Muscle layer of duodenum (tissue), 2 donors: ENCODE measurements at regions not wholly inside any gene's neighbourhood (a gene's known extent, or its start where the extent isn't known, plus 50 kb on each side); places are given as distances from the start of the nearest gene placed in this dataset.
"Not testable (repeated sequence)": the region's sequence is repeated elsewhere in the genome, so short reads cannot be mapped to it uniquely, and the experiment has no call there.

Source experiments
- H3K27ac ChIP-seq: one replicate; pipeline ENCODE4 v1.7.0; 2013; ENCODE audit warnings: mild to moderate bottlenecking, low read length
- H3K27me3 ChIP-seq: one replicate; pipeline ENCODE4 v1.7.0; 2013; ENCODE audit warnings: low read depth, mild to moderate bottlenecking, control low read depth, low read length
- H3K36me3 ChIP-seq, 2 donors: one replicate each; pipeline ENCODE4 v1.7.0; 2013; ENCODE audit warnings: low read length in 2 of 2, control low read depth in 1 of 2, mild to moderate bottlenecking in 1 of 2; ENCODE audit not compliant: insufficient read depth in 2 of 2, control insufficient read depth in 1 of 2
- H3K4me1 ChIP-seq, 2 donors: one replicate each; pipeline ENCODE4 v1.7.0; 2013; ENCODE audit warnings: low read length in 2 of 2, mild to moderate bottlenecking in 2 of 2, control low read depth in 1 of 2, moderate library complexity in 1 of 2; ENCODE audit not compliant: insufficient read depth in 2 of 2, control insufficient read depth in 1 of 2
- H3K4me3 ChIP-seq, 2 donors: one replicate each; pipeline ENCODE4 v1.7.0; 2013; ENCODE audit warnings: low read length in 2 of 2, low read depth in 1 of 2, mild to moderate bottlenecking in 1 of 2
- H3K9me3 ChIP-seq, 2 donors: one replicate each; pipeline ENCODE4 v1.7.0; 2013; ENCODE audit warnings: low read length in 2 of 2, control low read depth in 1 of 2, mild to moderate bottlenecking in 1 of 2; ENCODE audit not compliant: control insufficient read depth in 1 of 2
- donor health status: healthy.

DNA sequence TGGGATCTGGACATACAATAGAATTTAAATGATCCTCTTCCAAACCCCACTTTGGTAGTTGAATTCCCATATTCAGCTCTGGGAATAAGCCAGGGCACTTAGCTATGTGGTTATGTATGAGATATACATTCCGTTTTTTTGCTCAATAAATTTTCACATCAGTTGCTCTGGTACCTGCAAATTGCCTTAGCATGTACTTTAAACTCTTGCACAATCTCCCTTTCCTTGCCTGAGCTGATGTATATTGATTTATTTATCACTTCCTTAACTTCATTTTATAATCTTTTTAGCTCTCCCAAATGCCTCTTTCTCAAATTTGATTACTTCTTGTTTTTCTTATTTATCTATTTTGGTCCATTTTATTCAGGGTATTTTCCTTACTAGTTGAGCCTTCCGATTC is 90.1 kb upstream of the AGA start:
- H3K4me1 ChIP-seq = no peaks in the 10 kb centered on the region
- no peak overlapping the region for H3K4me3 ChIP-seq
- H3K9me3 ChIP-seq = peaks cover 0 to 2% of the 10 kb centered on the region in 2 donors
- no peaks in the 10 kb centered on the region for H3K27me3 ChIP-seq
- H3K36me3 ChIP-seq = no peaks in the 10 kb centered on the region
- no peak overlapping the region for H3K27ac ChIP-seq

DNA sequence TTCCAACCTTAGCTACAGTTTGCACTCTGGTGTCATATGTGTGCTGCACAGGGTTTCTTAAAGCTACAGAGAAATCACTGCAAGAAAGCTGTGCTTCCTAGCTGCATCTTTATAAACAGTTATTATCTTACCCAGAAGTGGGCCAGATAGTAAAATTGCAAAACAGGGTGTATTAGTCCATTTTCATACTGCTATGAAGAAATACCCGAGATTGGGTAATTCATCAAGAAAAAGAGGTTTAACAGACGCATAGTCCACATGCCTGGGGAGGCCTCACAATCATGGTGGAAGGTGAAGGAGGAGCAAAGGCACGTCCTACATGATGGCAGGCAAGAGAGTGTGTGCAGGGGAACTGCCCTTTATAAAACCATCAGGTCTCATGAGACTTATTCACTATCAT is 92.6 kb upstream of the AGA start:
- not testable (repeated sequence) for H3K36me3 ChIP-seq, H3K4me3 ChIP-seq, H3K4me1 ChIP-seq, H3K27me3 ChIP-seq, H3K9me3 ChIP-seq, H3K27ac ChIP-seq

DNA sequence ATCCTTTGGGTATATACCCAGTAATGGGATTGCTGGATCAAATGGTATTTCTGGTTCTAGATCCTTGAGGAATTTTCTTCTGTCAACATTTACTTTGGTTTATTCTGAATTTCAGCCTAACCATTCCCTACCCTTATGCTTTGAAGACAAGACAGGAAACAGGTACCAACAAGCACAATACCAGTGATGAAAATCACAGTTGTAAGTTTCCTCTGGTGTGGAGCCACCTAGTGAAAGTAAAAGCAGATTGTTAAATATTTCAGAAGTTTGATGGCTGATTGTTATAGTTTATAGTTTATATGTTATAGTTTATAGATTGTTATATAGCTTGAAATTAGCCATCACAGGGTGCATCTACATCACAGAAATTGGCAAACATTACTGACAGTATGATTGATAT is 104.5 kb upstream of the AGA start:
- H3K4me3 ChIP-seq = no peak overlapping the region
- H3K9me3 ChIP-seq = no peaks in the 10 kb centered on the region
- no peaks in the 10 kb centered on the region for H3K36me3 ChIP-seq
- H3K27ac ChIP-seq = no peak overlapping the region
- no peaks in the 10 kb centered on the region for H3K4me1 ChIP-seq
- no peaks in the 10 kb centered on the region for H3K27me3 ChIP-seq

DNA sequence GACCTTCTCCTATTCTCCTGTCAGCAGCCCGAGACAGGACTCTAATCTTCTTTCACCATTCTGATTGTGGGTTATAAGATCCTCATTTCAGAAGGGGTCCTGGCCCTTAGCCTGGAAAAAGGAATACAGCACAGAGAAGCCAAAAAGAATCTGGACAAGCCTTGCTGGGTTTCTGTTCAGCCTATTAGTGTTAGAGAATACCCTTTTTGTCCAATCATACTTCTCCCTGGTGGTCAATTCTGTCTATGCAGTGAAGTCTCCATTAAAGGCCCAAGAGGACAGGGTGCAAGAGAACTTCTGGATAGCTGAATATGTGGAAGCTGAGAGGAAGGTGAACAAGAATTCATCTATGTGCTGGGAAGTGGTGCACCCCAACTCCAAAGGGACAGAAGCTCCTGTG is 105.7 kb upstream of the AGA start:
- H3K27me3 ChIP-seq = no peaks in the 10 kb centered on the region
- H3K27ac ChIP-seq = no peak overlapping the region
- H3K4me1 ChIP-seq = no peaks in the 10 kb centered on the region
- no peaks in the 10 kb centered on the region for H3K36me3 ChIP-seq
- no peaks in the 10 kb centered on the region for H3K9me3 ChIP-seq
- no peak overlapping the region for H3K4me3 ChIP-seq

DNA sequence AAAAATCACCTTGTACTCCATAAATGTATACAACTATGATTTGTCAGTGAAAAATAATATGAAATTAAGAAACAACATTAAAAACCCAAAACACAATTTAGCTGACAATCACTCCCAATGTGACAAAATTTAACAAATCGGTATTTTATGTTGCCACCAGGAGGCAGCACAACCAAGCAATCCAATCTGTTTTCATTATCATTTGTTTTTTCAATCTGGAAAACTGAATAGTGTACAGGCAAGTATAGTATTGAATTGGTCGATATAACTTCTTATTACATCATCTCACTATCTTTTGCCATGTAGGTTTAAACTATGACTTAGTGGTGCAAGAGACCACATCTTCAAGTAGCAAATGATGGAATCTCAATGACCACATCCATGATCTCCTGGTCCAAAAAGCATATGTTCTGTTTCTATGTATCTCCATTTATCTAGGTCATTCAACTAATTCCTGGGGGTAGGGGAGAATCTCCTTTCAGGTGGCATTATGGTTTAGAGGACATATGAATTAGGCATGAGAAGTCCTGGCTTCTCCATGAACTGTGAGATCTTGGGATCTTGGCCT is 112.9 kb upstream of the AGA start:
- Histone ChIP-seq H3K27me3 (no peaks in the 10 kb centered on the region), H3K4me1 (no peaks in the 10 kb centered on the region), H3K36me3 (no peaks in the 10 kb centered on the region), H3K9me3 (no peaks in the 10 kb centered on the region), H3K27ac (no peak overlapping the region), H3K4me3 (no peak overlapping the region)

- Histone ChIP-seq H3K4me1 (no peaks in the 10 kb centered on the region), H3K27me3 (no peaks in the 10 kb centered on the region), H3K4me3 (no peak overlapping the region), H3K27ac (no peak overlapping the region), H3K36me3 (no peaks in the 10 kb centered on the region), H3K9me3 (no peaks in the 10 kb centered on the region)
Measured at GRCh38 chr4:177557416-177557815, 115.2 kb upstream of the AGA start.

GRCh38 chr4:177558995-177559394 is 116.8 kb upstream of the AGA start:
- Histone ChIP-seq H3K9me3 (no peaks in the 10 kb centered on the region), H3K27me3 (no peaks in the 10 kb centered on the region), H3K36me3 (no peaks in the 10 kb centered on the region), H3K4me1 (no peaks in the 10 kb centered on the region), H3K27ac (no peak overlapping the region), H3K4me3 (no peak overlapping the region)

DNA sequence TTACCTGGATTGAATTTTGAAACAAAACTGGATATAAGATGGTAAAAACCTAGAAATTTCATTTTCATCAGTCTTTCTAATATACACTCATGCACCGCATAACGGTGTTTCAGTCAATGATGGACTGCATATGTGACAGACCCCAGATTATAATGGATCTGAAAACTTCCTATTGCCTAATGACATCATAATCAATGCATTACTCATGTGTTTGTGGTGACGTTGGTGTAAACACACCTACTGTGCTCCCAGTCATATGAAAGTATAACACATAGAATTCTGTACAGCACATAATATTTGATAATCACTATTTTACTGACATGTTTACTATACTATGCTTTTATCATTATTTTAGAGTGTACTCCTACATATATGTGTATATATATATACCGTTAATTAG is 119.9 kb upstream of the AGA start:
- H3K36me3 ChIP-seq = no peaks in the 10 kb centered on the region
- no peaks in the 10 kb centered on the region for H3K4me1 ChIP-seq
- no peaks in the 10 kb centered on the region for H3K9me3 ChIP-seq
- H3K27ac ChIP-seq = no peak overlapping the region
- no peaks in the 10 kb centered on the region for H3K27me3 ChIP-seq
- H3K4me3 ChIP-seq = no peak overlapping the region

- H3K27me3 ChIP-seq = no peaks in the 10 kb centered on the region
- H3K36me3 ChIP-seq = no peaks in the 10 kb centered on the region
- no peak overlapping the region for H3K4me3 ChIP-seq
- no peak overlapping the region for H3K27ac ChIP-seq
- H3K4me1 ChIP-seq = no peaks in the 10 kb centered on the region
- no peaks in the 10 kb centered on the region for H3K9me3 ChIP-seq
Measured at GRCh38 chr4:177562859-177563258, 120.6 kb upstream of the AGA start.

- Histone ChIP-seq H3K9me3 (no peaks in the 10 kb centered on the region), H3K4me1 (no peaks in the 10 kb centered on the region), H3K4me3 (no peak overlapping the region), H3K27me3 (no peaks in the 10 kb centered on the region), H3K27ac (no peak overlapping the region), H3K36me3 (no peaks in the 10 kb centered on the region)
Measured at GRCh38 chr4:177566691-177567090, 124.5 kb upstream of the AGA start.

- Histone ChIP-seq H3K9me3 (no peaks in the 10 kb centered on the region), H3K36me3 (no peaks in the 10 kb centered on the region), H3K4me3 (no peak overlapping the region), H3K27ac (no peak overlapping the region), H3K27me3 (no peaks in the 10 kb centered on the region), H3K4me1 (no peaks in the 10 kb centered on the region)
Measured at GRCh38 chr4:177568931-177569330, 126.7 kb upstream of the AGA start.

GRCh38 chr4:177569434-177569833 is 127.2 kb upstream of the AGA start:
- no peaks in the 10 kb centered on the region for H3K4me1 ChIP-seq
- no peak overlapping the region for H3K4me3 ChIP-seq
- H3K27ac ChIP-seq = no peak overlapping the region
- H3K9me3 ChIP-seq = no peaks in the 10 kb centered on the region
- no peaks in the 10 kb centered on the region for H3K27me3 ChIP-seq
- no peaks in the 10 kb centered on the region for H3K36me3 ChIP-seq
